ENCODE measurements at regions not wholly inside any gene's neighbourhood (a gene's known extent, or its start where the extent isn't known, plus 50 kb on each side); places are given as distances from the start of the nearest gene placed in this dataset.

DNA sequence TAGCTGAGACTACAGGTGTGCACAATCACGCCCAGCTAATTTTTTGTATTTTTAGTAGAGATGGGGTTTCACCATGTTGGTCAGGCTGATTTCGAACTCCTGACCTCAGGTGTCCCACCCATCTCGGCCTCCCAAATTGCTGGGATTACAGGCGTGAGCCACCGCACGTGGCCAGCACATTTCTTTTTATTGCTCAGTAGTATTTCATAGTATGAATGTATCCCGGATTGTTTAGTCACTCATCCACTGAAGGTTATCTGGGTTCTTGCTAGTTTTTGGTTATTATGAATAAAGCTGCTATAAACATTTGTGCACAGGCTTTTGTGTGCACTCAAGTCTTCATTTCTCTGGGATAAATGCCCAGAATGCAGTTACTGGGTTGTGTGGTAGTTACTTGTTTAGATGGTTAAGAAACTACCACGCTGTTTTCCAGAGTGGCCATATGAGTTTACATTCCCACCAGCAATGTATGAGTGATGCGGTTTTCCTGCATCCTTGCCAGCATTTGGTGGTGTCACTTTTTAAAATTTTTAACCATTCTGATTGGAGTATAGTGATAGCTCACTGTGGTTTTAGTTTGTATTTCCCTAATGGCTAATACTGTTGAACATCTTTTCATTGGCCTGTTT is 275.8 kb upstream of the LYZL1 start:
- POLR2A ChIA-PET = interaction anchor here (0.6 kb wide), 1 partner anchor 197 kb away, joined by 4 read pairs; no protein-coding TSS in a partner anchor
- CTCF ChIA-PET = interaction anchor here (0.5 to 1.4 kb wide), 2 partner anchors 10 to 91 kb away, joined by 3 to 4 read pairs; no protein-coding TSS in a partner anchor
- peaks cover 8% of the 10 kb centered on the region for H3K27me3 ChIP-seq (ENCODE audit: control insufficient read depth, insufficient read depth, low read length)
- peak; percentile 33 for DNase-seq (ENCODE audit: low read depth, low spot score)
- H3K4me3 ChIP-seq (ENCODE audit: low read depth, low read length) = no peak overlapping the region
- TF ChIP-seq, protein P1, sequence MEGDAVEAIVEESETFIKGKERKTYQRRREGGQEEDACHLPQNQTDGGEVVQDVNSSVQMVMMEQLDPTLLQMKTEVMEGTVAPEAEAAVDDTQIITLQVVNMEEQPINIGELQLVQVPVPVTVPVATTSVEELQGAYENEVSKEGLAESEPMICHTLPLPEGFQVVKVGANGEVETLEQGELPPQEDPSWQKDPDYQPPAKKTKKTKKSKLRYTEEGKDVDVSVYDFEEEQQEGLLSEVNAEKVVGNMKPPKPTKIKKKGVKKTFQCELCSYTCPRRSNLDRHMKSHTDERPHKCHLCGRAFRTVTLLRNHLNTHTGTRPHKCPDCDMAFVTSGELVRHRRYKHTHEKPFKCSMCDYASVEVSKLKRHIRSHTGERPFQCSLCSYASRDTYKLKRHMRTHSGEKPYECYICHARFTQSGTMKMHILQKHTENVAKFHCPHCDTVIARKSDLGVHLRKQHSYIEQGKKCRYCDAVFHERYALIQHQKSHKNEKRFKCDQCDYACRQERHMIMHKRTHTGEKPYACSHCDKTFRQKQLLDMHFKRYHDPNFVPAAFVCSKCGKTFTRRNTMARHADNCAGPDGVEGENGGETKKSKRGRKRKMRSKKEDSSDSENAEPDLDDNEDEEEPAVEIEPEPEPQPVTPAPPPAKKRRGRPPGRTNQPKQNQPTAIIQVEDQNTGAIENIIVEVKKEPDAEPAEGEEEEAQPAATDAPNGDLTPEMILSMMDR (IDR thresholded peaks at IDR 0.05; ENCODE audit: low read depth, low read length) = no peak
- H3K9me3 ChIP-seq (ENCODE audit: control insufficient read depth, insufficient read depth, low read length) = no peaks in the 10 kb centered on the region; the same call in 1 of the 2 replicates
- no peak overlapping the region for H3K27ac ChIP-seq (ENCODE audit: low read depth, low read length)

DNA sequence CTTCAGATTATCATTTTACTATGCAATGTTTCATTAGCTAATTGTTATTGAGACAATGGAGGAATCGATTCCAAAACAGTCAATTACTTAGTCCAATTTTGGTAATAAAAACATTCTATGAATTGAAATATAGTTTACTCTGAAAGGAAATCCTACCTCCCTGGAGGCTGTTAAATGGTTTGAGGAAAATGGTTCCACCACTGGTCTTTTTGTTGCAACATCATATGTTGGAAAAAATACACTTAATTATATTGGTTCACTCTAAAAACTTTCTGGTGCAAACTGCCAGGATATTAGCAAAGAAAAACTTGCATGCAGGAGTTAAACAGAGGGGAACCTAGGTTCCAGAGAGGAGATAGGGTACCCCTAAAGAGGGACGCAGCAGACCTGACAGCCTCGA is 267.3 kb upstream of the LYZL1 start:
- no peaks in the 10 kb centered on the region for H3K27me3 ChIP-seq (ENCODE audit: control insufficient read depth, insufficient read depth, low read length)
- H3K27ac ChIP-seq (ENCODE audit: low read depth, low read length) = no peak overlapping the region
- DNase-seq (ENCODE audit: low read depth, low spot score) = no peak
- ChIA-PET POLR2A (no interaction called here), CTCF (interaction anchor here (1.0 kb wide), 1 partner anchor 28 kb away, joined by 3 read pairs; no protein-coding TSS in a partner anchor)
- TF ChIP-seq, protein P1 (IDR thresholded peaks at IDR 0.05; ENCODE audit: low read depth, low read length) = no peak
- no peak overlapping the region for H3K4me3 ChIP-seq (ENCODE audit: low read depth, low read length)
- no peaks in the 10 kb centered on the region for H3K9me3 ChIP-seq (ENCODE audit: control insufficient read depth, insufficient read depth, low read length)

DNA sequence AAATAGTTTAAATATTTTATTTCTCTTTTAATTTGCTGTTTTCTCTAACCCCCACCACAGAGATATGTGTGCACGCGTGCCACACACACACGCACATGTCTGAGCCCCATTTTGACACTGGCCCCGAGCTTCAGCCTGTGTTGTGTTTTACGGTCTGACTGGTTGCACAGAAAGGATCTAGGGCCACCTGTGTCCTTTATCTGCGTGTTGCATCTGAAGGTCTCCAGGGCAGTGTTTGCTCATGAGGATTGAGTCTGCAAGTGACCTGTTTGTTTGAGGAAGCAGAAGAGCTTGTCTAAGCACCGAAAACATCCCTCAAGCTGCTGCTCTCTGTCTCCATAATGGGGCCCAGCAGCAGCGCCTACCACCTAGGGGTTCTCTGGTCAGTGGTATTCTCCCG is 266.4 kb upstream of the LYZL1 start:
- H3K4me3 ChIP-seq (ENCODE audit: low read depth, low read length) = no peak overlapping the region
- no peak for DNase-seq (ENCODE audit: low read depth, low spot score)
- no peaks in the 10 kb centered on the region for H3K27me3 ChIP-seq (ENCODE audit: control insufficient read depth, insufficient read depth, low read length)
- ChIA-PET POLR2A (interaction anchor here (0.6 kb wide), 1 partner anchor 217 kb away, joined by 3 read pairs; no protein-coding TSS in a partner anchor), CTCF (interaction anchor here (0.5 to 1.6 kb wide), 4 partner anchors 9 to 83 kb away, joined by 3 to 4 read pairs (median 3); no protein-coding TSS in a partner anchor)
- H3K9me3 ChIP-seq (ENCODE audit: control insufficient read depth, insufficient read depth, low read length) = no peaks in the 10 kb centered on the region
- TF ChIP-seq, protein P1 (IDR thresholded peaks at IDR 0.05; ENCODE audit: low read depth, low read length) = no peak
- H3K27ac ChIP-seq (ENCODE audit: low read depth, low read length) = no peak overlapping the region

DNA sequence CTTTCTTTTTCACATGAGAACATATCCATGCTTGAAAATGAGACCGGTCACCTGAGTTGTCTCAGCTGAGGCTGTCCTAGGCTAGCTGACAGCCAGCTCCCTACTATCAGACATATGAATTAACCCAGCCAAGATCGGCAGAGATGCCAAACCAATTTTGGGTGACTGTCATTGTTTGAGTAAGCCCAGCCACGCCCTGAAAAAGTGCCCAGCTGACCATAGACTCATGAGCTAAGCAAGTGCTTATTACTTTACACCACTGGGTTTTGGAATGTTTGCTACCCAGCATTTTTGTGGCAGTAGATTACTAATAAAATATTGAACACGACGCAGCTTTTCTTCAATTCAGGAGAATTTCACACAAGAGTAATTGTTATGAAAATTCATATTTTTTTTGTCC is 265.2 kb upstream of the LYZL1 start:
- no peak for DNase-seq (ENCODE audit: low read depth, low spot score)
- no peak overlapping the region for H3K27ac ChIP-seq (ENCODE audit: low read depth, low read length)
- no peak overlapping the region for H3K4me3 ChIP-seq (ENCODE audit: low read depth, low read length)
- CTCF ChIA-PET = interaction anchor here (0.7 to 1.6 kb wide), 2 partner anchors 10 to 354 kb away, joined by 3 to 4 read pairs; no protein-coding TSS in a partner anchor
- no peaks in the 10 kb centered on the region for H3K9me3 ChIP-seq (ENCODE audit: control insufficient read depth, insufficient read depth, low read length)
- POLR2A ChIA-PET = no interaction called here
- TF ChIP-seq, protein P1 (IDR thresholded peaks at IDR 0.05; ENCODE audit: low read depth, low read length) = no peak
- peaks cover 5% of the 10 kb centered on the region for H3K27me3 ChIP-seq (ENCODE audit: control insufficient read depth, insufficient read depth, low read length)

DNA sequence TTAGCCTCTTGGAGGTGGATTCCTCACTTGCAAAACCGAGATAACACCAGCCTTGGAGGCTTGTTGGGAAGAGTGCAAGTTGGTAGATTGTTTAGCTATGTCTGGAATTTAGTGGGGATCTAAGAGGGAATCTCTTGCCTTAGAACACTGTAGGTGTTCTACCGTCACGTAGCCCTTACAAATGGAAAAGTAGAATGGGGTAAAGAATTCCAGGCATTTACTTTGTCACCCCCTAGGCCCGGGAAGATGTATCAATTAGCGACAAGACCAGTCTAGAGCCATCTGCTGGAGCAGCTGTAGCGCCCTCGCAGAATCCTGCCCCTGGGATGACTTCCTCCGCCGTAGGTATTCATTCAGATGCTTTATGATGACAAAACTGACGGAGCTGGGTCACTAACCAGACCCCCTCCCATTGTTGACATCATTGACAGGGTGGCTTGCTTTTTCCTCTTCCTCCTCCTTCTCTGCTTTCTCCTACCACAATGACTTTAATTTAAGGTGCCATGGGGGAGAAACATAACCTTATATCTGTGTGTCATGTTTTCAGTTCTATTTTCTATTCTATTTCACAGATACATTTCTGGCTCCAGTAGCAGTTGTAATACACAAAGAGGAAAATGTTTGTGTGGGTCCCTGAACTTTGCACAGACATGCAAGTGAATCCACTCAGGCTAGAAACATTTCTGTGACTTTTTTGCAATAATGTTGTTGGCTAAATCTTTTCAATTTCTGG is 262.6 kb upstream of the LYZL1 start:
- TF ChIP-seq, protein P1 (IDR thresholded peaks at IDR 0.05; ENCODE audit: low read depth, low read length) = no peak
- DNase-seq (ENCODE audit: low read depth, low spot score) = no peak
- no peak overlapping the region for H3K4me3 ChIP-seq (ENCODE audit: low read depth, low read length)
- H3K27me3 ChIP-seq (ENCODE audit: control insufficient read depth, insufficient read depth, low read length) = peaks cover 13% of the 10 kb centered on the region
- no peak overlapping the region for H3K27ac ChIP-seq (ENCODE audit: low read depth, low read length)
- ChIA-PET POLR2A (no interaction called here), CTCF (interaction anchor here (0.6 kb wide), 1 partner anchor 368 kb away, joined by 5 read pairs; no protein-coding TSS in a partner anchor)
- no peaks in the 10 kb centered on the region for H3K9me3 ChIP-seq (ENCODE audit: control insufficient read depth, insufficient read depth, low read length)
